ENCODE measurements at regions not wholly inside any gene's neighbourhood (a gene's known extent, or its start where the extent isn't known, plus 50 kb on each side); places are given as distances from the start of the nearest gene placed in this dataset.

GRCh38 chr7:118082506-118082905 is 101.5 kb upstream of the LSM8 start:
- TF ChIP-seq CTCF (conservative IDR thresholded peaks at IDR 0.05; ENCODE audit: low read depth, low read length) (no peak), RCOR1 (IDR thresholded peaks at IDR 0.05; ENCODE audit: insufficient replicate concordance, low read length) (no peak), RAD21 (IDR thresholded peaks at IDR 0.05; ENCODE audit: low read length) (no peak)

Measured in IMR-90 (cell line).